Uterus (tissue), 2 donors: ENCODE measurements at regions not wholly inside any gene's neighbourhood (a gene's known extent, or its start where the extent isn't known, plus 50 kb on each side); places are given as distances from the start of the nearest gene placed in this dataset.

ENCODE experiments used
- POLR2A ChIP-seq, 2 donors: fragments of 450-650 bp; IDR thresholded peaks; one replicate each; pipeline ENCODE4 v1.6.1; 2016; ENCODE audit warnings: antibody characterized with exemption in 2 of 2, mild to moderate bottlenecking in 1 of 2, moderate library complexity in 1 of 2
- TF ChIP-seq, protein P1 (sequence below), 4 experiments: fragments of 200-600 bp in 2 of 4; fragments of 450-650 bp in 2 of 4; sonication (generic) in 2 of 4; IDR thresholded peaks; one replicate each; pipeline ENCODE4 v1.5.1; 2016 to 2019; ENCODE audit warnings: antibody characterized with exemption in 4 of 4, mild to moderate bottlenecking in 2 of 4, moderate library complexity in 1 of 4

DNA sequence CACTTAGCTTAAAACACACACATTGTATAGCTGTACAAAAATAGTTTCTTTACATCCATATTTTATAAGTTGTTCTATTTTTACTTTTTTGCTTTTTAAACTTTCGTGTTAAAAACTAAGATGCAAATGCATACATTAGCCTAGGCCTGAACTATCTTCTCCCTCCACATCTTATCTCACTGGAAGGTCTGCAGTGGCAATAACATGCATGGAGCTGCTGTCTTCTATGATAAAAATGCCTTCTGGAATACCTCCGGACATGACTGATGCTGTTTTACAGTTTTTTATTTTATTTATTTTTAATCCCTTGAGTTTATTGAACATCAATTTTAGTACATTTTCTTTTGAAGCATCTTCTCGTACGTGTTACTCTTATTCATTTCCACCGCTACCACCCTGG, 112.3 kb upstream of the TSPAN8 start:
- TF ChIP-seq, protein P1, sequence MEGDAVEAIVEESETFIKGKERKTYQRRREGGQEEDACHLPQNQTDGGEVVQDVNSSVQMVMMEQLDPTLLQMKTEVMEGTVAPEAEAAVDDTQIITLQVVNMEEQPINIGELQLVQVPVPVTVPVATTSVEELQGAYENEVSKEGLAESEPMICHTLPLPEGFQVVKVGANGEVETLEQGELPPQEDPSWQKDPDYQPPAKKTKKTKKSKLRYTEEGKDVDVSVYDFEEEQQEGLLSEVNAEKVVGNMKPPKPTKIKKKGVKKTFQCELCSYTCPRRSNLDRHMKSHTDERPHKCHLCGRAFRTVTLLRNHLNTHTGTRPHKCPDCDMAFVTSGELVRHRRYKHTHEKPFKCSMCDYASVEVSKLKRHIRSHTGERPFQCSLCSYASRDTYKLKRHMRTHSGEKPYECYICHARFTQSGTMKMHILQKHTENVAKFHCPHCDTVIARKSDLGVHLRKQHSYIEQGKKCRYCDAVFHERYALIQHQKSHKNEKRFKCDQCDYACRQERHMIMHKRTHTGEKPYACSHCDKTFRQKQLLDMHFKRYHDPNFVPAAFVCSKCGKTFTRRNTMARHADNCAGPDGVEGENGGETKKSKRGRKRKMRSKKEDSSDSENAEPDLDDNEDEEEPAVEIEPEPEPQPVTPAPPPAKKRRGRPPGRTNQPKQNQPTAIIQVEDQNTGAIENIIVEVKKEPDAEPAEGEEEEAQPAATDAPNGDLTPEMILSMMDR (IDR thresholded peaks at IDR 0.05), result no peak
- TF ChIP-seq POLR2A (IDR thresholded peaks at IDR 0.05), result no peak
